ENCODE measurements at regions not wholly inside any gene's neighbourhood (a gene's known extent, or its start where the extent isn't known, plus 50 kb on each side); places are given as distances from the start of the nearest gene placed in this dataset.
"Not testable (repeated sequence)": the region's sequence is repeated elsewhere in the genome, so short reads cannot be mapped to it uniquely, and the experiment has no call there.

DNA sequence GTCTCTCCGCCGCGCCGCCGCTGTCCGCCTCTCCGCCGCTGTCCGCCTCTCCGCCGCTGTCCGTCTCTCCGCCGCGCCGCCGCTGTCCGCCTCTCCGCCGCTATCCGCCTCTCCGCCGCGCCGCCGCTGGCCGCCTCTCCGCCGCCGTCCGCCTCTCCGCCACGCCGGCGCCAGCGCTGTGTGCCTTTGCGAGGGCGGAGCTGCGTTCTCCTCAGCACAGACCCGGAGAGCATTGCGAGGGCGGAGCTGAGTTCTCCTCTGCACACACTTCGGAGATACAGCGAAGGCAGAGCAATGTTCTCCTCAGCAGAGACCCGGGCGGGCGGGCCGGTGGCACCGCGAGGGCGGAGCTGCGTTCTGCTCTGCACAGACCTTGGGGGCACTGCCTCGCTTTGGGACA is 327.4 kb upstream of the PLGLB1 start:
- not testable (repeated sequence) for DNase-seq (ENCODE audit: low spot score)

DNA sequence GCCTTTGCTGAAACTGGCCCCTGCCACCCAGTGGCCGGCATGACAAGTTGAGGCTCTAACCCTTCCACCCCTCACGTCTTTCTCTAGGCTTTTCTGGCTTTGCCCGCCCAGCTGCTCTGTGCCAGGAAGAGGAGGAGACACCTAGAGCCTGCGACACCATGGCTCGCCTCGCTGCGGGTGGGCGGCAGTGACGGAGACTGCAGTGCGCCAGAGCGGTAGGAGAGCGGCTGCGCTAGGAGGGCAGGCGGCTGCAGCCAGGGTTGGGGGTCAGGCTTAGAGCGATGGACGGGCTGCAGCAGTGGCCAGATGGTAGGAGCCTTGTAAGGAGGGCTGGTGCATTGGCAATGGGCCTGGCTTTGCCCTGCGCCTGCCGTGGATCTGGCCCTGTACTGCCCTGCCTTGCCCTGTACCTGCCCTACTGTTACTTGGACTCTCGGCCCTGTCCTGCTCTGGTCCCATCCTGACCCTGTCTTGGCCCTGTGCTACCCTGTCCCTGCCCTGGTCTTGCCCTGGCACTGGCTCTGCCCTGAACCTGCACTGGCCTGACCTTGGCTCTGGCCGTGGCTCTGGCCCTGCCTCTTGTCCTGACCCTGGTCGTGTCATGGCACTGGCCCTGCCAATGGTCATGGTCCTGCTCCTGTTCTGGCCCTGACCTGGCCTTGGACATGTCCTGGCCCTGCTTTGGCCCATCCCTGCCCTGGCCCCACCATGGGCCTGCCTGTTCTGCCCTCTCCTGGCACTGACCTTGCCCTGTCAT is 330.7 kb upstream of the PLGLB1 start:
- DNase-seq (ENCODE audit: low spot score): not testable (repeated sequence)

DNA sequence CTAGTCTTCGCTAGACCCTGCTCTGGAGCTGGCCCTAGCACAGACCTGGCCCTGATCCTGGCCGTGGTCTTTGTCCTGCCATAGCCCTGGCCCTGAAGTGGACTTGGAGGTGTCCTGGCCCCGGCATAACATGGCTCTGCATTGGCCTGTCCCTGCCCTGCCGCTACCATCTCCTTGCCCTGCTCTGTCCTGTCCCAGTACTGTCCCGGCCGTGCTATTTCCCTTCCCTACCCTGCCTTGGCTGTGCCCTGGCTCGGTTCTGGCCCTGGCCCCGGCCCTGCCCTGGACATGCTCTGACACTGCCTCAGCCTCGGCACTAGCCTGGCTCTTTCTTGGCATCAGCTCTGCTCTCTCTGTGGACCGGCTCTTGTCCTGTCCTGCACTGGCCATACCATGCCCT is 331.8 kb upstream of the PLGLB1 start:
- DNase-seq (ENCODE audit: low spot score): not testable (repeated sequence)

DNA sequence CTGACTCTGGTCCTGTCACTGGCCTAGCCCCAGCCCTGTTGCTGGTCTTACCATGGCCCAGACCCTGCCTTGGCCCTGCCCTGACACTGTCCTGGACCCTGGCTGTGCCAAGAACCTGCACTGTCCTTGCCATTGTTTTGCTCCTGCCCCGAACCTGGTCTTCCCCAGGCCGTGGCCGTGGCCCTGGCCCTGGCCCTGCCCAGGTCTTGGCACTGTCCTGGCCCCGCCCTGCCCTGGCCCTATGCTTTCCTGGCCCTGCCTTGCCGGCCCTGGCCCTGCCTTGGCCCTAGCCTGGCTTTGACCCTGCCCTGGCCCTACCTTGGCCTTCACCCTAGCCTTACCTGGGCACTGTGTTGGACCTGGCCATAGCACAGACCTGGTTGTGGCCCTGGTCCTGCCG is 332.5 kb upstream of the PLGLB1 start:
- DNase-seq (ENCODE audit: low spot score): not testable (repeated sequence)

DNA sequence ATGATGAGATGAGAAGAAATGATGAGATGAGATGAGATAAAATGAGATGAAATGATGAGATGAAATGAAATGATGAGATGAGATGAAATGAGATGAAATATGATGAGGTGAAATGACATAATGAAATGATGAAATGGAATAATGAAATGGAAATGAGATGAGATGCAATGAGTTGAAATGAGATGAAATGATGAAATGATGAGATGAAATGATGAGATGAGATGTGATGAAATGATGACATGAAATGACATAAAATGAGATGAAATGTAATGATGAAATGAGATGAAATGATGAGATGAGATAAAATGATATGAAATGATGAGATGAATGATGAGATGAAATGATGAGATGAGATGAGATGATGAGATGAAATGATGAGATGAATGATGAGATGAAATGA is 338.6 kb upstream of the PLGLB1 start:
- not testable (repeated sequence) for DNase-seq (ENCODE audit: low spot score)

DNA sequence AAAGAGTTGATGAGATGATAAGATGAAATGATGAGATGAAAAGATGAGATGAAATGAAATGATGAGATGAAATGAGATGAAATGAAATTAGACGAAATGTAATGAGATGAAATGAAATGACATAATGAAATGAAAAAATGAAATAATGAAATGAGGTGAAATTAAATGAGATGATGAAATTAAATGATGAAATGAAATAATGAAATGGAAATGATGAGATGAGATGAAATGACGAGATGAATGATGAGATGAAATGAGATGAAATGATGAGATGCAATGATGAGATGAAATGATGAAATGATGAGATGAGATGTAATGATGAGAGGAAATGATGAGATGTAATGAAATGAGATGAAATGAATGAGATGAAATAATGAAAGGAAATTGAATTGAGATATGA is 339.3 kb upstream of the PLGLB1 start:
- DNase-seq (ENCODE audit: low spot score): not testable (repeated sequence)

DNA sequence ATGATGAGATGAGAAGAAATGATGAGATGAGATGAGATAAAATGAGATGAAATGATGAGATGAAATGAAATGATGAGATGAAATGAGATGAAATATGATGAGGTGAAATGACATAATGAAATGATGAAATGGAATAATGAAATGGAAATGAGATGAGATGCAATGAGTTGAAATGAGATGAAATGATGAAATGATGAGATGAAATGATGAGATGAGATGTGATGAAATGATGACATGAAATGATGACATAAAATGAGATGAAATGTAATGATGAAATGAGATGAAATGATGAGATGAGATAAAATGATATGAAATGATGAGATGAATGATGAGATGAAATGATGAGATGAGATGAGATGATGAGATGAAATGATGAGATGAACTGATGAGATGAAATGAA is 340.2 kb upstream of the PLGLB1 start:
- DNase-seq (ENCODE audit: low spot score): not testable (repeated sequence)

DNA sequence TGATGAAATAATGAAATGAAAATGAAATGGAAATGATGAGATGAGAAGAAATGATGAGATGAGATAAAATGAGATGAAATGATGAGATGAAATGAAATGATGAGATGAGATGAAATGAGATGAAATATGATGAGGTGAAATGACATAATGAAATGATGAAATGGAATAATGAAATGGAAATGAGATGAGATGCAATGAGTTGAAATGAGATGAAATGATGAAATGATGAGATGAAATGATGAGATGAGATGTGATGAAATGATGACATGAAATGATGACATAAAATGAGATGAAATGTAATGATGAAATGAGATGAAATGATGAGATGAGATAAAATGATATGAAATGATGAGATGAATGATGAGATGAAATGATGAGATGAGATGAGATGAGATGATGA is 342.7 kb upstream of the PLGLB1 start:
- DNase-seq (ENCODE audit: low spot score): not testable (repeated sequence)

DNA sequence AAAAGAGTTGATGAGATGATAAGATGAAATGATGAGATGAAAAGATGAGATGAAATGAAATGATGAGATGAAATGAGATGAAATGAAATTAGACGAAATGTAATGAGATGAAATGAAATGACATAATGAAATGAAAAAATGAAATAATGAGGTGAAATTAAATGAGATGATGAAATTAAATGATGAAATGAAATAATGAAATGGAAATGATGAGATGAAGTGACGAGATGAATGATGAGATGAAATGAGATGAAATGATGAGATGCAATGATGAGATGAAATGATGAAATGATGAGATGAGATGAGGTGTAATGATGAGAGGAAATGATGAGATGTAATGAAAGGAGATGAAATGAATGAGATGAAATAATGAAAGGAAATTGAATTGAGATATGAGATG is 343.4 kb upstream of the PLGLB1 start:
- DNase-seq (ENCODE audit: low spot score): not testable (repeated sequence)

DNA sequence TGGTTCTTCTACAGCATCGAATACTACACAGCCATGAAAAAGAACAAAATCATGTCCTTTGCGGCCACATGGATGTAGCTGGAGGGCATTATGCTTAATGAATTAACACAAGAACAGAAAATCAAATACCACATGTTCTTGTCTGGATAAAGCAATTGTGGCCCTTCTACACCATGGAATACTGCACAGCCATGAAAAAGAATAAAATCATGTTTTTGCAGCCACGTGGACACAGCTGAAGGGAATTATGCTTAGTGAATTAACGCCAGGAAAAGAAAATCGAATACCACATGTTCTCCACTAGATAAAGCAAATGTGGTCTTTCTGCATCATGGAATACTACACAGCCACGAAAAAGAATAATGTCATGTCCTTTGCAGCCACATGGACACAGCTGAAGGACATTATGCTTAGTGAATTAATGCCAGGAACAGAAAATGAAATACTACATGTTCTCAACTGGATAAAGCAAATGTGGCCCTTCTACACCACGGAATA is 361.8 kb upstream of the PLGLB2 start:
- not testable (repeated sequence) for DNase-seq (ENCODE audit: low spot score)

DNA sequence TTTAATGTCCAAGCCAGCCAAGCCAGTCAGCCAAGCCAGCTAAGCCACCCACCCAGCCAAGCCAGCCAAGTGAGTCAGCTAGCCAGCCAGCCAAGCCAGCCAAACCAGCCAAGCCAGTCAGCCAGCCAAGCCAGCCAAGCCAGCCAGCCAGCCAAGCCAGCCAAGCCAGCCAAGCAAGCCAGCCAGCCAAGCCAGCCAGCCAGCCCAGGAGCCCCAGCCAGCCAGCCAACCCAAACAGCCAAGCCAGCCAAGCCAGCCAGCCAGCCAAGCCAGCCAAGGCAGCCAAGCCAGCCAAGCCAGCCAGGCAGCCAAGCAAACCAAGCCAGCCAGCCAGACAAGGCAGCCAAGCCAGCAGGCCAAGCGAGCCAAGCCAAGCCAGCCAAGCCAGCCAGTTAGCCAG is 352.1 kb upstream of the PLGLB2 start:
- DNase-seq (ENCODE audit: low spot score): not testable (repeated sequence)

DNA sequence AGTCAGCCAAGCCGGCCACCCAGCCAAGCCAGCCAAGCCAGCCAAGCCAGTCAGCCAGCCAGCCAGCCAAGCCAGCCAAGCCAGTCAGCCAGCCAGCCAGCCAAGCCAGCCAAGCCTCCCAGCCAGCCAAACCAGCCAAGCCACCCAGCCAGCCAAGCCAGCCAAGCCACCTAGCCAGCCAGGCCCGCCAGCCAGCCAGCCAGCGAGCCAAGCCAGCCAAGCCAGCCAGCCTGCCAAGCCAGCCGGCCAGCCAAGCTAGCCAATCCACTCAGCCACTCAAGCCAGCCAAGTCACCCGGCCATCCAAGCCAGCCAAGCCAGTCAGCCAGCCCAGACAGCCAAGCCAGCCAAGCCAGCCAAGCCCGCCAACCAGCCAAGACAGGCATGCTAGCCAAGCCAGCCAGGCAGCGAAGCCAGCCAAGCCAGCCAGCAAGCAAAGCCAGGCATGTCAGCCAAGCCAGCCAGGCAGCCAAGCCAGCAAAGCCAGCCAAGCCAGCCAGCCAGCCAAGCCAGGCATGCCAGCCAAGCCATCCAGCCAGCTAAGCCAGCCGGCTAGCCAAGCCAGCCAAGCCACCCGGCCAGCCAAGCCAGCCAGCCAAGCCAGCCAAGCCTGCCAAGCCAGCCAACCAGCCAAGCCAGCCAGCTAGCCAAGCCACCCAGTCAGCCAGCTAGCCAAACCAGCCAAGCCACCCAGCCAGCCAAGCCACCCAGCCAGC is 351.2 kb upstream of the PLGLB2 start:
- not testable (repeated sequence) for DNase-seq (ENCODE audit: low spot score)

DNA sequence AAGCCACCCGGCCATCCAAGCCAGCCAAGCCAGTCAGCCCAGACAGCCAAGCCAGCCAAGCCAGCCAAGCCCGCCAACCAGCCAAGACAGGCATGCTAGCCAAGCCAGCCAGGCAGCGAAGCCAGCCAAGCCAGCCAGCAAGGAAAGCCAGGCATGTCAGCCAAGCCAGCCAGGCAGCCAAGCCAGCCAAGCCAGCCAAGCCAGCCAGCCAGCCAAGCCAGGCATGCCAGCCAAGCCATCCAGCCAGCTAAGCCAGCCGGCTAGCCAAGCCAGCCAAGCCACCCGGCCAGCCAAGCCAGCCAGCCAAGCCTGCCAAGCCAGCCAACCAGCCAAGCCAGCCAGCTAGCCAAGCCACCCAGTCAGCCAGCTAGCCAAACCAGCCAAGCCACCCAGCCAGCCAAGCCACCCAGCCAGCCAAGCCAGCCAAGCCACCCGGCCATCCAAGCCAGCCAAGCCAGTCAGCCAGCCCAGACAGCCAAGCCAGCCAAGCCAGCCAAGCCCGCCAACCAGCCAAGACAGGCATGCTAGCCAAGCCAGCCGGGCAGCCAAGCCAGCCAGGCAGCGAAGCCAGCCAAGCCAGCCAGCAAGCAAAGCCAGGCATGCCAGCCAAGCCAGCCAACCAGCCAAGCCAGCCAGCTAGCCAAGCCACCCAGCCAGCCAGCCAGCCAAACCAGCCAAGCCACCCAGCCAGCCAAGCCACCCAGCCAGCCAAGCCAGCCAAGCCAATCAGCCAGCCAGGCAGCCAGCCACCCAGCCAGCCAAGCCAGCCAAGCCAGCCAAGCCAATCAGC is 350.4 kb upstream of the PLGLB2 start:
- DNase-seq (ENCODE audit: low spot score): not testable (repeated sequence)

DNA sequence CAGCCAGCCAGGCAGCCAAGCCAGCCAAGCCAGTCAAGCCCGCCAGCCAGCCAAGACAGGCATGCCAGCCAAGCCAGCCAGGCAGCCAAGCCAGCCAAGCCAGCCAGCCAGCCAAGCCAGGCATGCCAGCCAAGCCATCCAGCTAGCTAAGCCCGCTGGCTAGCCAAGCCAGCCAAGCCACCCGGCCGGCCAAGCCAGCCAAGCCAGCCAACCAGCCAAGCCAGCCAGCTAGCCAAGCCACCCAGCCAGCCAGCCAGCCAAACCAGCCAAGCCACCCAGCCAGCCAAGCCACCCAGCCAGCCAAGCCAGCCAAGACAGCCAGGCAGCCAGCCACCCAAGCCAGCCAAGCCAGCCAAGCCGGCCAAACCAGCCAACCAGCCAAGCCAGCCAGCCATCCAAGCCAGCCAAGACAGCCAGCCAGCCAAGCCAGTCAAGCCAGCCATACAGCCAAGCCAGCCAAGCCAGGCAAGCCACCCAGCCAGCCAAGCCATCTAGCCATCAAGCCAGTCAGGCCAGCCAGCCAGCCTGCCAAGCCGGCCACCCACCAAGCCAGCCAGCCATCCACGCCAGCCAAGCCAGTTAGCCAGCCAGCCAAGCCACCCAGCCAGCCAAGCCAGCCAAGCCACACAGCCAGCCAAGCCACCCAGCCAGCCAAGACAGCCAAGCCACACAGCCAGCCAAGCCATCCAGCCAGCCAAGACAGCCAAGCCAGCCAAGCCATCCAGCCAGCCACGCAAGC is 349.2 kb upstream of the PLGLB2 start:
- DNase-seq (ENCODE audit: low spot score): not testable (repeated sequence)

DNA sequence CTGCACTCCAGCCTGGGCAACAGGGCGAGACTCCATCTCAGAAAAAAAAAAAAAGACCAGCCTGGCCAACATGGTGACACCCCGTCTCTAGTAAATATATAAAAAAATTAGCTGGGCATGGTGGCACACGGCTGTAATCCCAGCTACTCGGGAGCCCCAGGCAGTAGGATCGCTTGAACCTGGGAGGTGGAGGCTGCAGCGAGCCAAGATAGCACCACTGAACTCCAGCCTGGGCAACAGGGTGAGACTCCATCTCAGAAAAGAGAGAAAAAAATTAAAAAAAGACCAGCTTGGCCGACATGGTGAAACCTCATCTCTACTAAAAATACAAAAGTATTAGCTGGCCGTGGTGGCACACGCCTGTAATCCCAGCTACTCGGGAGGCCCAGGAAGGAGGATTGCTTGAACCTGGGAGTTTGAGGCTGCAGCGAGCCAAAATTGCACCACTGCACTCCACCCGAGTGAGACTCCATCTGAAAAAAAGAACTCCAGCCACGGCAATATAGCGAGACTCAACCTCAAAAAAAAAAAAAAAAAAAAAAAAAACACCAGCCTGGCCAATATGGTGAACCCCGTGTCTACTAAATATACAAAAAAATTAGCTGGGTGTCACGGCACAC is 346.1 kb upstream of the PLGLB2 start:
- DNase-seq (ENCODE audit: low spot score): no peak

DNA sequence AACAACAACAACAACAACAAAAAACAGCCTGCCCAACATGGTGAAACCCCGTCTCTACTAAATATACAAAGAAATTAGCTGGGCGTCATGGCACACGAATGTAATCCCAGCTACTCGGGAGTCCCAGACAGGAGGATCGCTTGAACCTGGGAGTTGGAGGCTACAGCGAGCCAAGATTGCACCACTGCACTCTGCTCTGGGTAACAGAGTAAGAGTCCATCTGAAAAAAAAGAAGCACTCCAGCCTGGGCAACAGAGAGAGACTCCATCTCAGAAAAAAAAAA is 344.1 kb upstream of the PLGLB2 start:
- no peak for DNase-seq (ENCODE audit: low spot score)

DNA sequence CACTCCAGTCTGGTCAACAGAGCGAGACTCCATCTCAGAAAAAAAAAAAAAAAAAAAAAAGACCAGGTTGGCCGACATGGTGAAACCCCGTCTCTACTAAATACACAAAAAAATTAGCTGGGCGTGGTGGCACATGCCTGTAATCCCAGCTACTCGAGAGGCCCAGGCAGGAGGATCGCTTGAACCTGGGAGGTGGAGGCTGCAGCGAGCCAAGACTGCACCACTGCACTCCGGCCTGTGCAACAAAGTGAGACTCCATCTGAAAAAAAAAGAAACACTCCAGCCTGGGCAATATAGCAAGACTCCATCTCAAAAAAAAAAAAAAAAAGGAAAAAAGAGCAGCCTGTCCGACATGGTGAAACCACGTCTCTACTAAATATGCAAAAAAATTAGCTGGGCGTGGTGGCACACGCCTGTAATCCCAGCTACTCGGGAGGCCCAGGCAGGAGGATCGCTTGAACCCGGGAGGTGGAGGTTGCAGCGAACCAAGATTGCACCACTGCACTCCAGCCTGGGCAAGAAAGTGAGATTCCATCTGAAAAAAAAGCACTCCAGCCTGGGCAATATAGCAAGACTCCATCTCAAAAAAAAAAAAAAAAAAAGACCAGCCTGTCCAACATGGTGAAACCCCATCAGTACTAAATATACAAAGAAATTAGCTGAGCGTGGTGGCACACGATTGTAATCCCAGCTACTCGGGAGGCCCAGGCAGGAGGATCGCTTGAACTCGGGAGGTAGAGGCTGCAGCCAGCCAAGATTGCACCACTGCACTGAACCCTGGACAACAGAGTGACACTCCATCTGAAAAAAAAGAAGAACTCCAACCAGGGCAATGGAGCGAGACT is 343.3 kb upstream of the PLGLB2 start:
- DNase-seq (ENCODE audit: low spot score): not testable (repeated sequence)

DNA sequence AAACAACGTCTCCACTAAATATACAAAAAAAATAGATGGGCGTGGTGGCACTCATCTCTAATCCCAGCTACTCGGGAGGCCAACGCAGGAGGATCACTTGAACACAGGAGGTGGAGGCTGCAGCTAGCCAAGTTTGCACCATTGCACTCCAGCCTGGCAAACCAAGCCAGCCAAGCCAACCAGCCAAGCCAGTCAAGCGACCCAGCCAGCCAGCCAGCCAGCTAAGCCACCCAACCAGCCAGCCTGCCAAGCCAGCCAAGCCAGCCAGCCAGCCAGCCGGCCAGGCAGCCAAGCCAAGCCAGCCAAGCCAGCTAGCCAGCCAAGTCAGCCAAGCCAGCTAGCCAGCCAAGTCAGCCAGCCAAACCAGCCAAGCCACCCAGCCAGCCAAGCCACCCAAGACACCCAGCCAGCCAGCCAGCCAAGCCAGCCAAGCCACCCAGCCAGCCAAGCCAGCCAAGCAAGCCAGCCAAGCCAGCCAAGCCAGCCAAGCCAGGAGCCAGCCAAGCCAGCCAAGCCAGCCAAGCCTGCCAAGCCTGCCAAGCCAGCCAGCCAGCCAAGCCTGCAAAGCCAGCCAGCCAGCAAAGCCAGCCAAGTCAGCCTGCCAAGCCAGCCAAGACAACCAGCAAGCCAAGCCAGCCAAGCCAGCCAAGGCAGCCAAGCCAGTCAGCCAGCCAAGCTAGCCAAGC is 342.2 kb upstream of the PLGLB2 start:
- not testable (repeated sequence) for DNase-seq (ENCODE audit: low spot score)

DNA sequence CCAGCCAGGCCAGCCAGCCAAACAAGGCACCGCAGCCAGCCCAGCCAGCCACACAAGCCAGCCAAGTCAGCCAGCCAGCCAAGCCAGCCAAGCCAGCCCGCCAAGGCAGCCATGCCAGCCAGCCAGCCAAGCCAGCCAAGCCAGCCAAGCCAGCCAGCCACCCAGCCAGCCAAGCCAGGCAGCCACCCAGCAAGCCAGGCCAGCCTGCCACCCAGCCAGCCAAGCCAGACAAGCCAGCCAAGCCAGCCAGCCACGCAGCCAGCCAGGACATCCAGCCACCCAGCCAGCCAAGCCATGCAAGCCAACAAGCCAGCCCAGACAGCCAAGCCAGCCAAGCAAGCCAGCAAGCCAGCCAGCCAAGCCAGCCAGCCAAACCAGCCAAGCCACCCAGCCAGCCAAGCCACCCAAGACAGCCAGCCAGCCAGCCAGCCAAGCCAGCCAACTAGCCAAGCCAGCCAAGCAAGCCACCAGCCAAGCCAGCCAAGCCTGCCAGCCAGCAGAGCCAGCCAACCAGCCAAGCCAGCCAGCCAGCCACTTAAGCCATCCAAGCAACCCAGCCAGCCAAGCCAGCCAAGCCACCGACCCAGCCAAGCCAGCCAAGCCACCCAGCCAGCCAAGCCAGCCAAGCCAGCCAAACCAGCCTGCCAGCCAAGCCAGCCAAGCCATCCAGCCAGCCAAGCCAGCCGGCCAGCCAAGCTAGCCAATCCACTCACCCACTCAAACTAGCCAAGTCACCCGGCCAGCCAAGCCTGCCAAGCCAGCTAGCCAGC is 341.3 kb upstream of the PLGLB2 start:
- not testable (repeated sequence) for DNase-seq (ENCODE audit: low spot score)

All from A172 (cell line).